HG03175 (cell line): ENCODE measurements at regions not wholly inside any gene's neighbourhood (a gene's known extent, or its start where the extent isn't known, plus 50 kb on each side); places are given as distances from the start of the nearest gene placed in this dataset.

Source experiments
- ATAC-seq: cut with Tn5 transposase; IDR thresholded peaks from one replicate; pipeline ENCODE4 v1.9.1; 2021; ENCODE audit warnings: mild to moderate bottlenecking, moderate library complexity; ENCODE audit not compliant: unreplicated experiment

DNA sequence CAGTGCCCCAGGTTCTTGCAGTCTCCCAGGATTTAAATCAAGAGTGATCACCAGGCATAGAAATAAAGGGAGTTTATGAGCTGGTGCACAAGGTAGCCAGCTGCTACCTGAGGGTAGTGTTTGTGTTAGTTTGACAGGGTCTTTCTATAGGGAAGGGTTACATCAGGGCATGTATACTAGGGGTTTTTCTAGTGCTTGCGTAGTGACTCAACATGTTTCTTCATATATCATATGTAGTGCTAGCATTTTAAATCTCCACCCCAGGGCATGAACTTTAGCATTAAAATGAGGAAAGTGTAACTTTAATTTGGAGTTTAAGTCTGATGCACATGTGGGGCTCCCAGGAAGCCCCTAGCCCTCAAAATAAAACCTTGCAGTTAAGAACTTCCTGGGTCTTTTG lies 86.5 kb upstream of the TNR start:
- no peak for ATAC-seq

DNA sequence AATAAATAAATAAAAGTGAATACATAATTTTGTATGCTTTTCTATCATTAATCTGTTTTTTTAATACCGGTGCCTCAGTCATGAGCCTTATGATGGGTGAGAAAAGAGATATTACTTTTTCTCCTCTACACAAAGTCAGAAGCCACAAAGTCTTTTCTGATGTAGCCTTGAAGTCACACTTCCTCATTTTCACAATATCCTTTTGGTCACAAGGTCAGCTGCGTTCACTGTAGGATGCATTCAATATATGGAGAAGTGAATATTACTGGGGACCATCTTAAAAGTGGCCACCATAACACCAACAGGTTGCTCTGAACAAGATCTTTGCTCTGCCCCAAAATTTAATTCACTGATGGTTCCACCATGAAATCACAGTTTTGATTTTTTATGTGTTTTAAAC lies 83.3 kb upstream of the TNR start:
- ATAC-seq, result peak; percentile 52

DNA sequence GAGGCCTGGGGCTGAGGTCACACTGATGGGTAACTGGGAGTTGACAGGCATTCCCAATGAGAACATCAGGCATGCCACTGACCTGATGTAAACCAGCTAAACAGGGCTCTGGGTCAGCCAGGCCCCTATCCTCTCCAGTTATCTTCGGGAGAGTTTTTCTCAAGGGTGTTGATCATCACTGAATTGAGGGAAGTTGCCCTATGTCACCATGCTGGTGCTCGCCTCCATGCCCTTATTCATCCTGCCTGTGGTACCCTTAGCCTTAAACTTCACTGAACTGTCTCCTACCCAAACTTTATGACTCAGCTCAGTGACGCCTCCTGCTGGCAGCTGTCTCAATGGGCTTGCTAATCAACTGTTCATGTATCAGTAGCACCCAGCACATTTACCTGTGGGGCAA lies 80.7 kb upstream of the TNR start:
- no peak for ATAC-seq

GRCh38 chr1:175823406-175823805 lies 80.0 kb upstream of the TNR start:
- no peak for ATAC-seq

- no peak for ATAC-seq
Measured at GRCh38 chr1:175822580-175822979, 79.2 kb upstream of the TNR start.

- no peak for ATAC-seq
Measured at GRCh38 chr1:175820456-175821025, 77.1 kb upstream of the TNR start.

DNA sequence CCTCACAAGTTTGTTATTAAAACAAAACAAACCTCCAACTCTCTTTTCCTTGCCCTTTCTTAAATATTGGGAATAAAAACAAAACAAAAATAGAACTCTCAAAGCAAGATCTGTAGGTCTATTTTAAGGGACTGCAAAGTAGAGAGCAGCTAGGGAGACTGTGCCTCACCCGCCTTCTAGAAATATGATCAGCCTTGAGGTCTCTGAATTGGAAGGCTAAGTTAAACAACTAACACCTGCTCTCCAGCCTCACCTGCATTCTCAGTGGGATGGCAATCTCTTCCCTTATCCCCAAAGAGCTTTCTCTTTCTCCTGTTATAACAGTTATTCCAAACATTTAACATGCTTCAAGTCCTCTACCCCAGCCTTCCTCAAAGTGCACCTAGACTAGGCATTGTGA lies 75.5 kb upstream of the TNR start:
- no peak for ATAC-seq

DNA sequence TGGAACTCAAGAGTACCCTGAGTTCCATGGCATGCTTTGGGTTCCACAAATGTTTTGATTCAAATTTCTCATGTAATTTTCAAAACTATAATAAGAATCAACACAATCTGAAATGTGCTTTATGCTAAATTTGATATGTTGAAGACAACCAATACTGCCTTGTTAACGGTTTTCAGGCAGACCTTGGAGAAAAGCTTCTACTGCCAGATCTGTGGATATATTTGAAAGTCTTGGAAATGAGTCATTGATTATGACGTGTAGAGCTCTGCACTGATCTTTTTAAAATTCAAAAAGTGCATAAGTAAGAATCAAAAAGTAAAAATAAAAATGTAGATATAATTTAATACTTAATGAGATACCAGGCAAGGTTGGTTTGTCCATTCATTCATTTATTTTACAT lies 74.0 kb upstream of the TNR start:
- ATAC-seq, result no peak

DNA sequence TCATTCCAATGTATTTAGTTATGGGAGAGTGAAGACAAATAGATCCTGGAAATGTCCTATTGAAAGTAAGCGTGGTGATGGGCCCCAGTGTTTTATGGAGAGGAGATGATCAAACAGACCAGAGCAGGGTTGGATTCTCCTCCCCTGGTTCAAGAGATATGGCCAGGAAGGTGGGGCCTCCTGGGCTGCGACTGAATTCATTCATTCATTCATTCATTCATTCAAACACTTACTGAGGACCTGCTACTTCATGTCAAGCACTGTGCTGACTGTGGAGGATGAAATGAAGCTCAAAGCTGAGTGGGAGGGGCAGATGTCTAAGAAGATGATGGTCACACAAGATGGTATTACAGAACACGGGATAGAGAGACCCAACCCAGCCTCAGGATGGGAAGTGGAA lies 71.5 kb upstream of the TNR start:
- ATAC-seq, result no peak

DNA sequence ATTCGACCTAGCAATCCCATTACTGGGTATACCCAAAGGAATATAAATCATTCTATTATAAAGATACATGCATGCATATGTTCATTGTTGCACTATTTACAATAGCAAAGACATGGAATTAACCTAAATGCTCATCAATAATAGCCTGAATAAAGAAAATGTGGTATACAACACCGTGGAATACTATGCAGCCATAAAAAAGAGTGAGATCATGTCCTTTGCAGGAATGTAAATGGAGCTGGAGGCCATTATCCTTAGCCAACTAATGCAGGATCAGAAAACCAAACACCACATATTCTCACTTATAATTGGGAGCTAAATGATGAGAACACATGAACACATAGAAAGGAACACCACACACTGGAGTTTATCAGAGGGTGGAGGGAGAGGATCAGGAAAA lies 69.5 kb upstream of the TNR start:
- ATAC-seq, result no peak

DNA sequence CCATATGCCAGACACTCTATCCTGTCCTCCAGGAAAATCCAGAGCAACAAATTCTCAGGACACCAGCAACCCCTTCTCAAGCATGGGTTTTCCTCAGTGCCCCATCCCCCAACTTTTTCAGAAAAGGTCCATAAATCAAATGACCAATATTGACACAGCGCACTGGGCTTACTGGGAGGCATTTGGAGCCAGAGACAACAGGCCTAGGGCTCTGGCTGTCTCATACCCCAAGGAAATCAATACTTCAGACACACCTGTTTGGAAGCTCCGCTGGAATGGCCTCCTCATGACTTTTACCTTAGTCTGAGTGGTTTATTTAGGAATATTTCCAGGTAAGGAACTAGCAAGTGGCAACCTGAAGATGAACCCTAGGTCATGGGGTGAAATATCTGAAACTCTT lies 66.9 kb upstream of the TNR start:
- no peak for ATAC-seq

DNA sequence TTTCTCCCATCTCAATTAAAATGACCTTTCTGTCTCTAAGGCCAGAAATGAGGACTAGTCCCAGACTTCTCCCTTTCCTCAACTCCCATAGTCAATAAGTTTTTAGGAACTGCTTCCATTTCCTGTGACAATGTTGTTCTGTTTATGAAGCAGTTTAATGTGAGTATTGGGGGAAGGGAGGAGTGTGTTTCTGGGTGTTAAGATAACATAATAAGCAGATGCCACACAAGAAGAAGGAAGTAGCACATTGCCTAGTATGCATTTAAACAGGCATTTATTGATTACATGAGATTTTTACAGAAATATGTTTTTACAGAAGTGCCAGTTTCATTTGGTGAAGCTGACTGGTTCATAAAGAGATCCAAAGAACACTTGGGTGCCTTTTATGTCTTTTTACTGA lies 65.6 kb upstream of the TNR start:
- ATAC-seq, result no peak

- no peak for ATAC-seq
Measured at GRCh38 chr1:175808573-175808972, 65.2 kb upstream of the TNR start.

DNA sequence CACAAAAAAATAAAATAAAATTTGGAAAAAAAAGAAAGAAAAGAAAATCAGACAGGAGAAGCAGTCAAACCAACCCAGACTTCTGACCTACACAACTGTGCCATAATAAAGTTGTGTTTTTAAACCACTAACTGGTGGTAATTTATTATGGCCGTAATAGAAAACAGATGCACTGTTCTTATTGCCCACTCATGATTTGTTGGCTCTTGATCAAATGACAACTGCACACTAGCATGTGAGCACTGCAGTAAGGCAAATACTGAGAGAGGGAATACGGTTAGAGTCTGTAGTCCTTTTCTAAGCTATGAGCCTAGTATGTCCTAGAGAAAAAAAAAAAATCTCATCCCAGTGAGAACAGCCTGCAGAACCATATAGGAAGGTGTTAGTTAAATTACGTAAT lies 61.2 kb upstream of the TNR start:
- no peak for ATAC-seq

- ATAC-seq, result no peak
Measured at GRCh38 chr1:175803413-175803812, 60.0 kb upstream of the TNR start.

- no peak for ATAC-seq
Measured at GRCh38 chr1:175802407-175803123, 59.2 kb upstream of the TNR start.

GRCh38 chr1:175801979-175802378 lies 58.6 kb upstream of the TNR start:
- no peak for ATAC-seq

DNA sequence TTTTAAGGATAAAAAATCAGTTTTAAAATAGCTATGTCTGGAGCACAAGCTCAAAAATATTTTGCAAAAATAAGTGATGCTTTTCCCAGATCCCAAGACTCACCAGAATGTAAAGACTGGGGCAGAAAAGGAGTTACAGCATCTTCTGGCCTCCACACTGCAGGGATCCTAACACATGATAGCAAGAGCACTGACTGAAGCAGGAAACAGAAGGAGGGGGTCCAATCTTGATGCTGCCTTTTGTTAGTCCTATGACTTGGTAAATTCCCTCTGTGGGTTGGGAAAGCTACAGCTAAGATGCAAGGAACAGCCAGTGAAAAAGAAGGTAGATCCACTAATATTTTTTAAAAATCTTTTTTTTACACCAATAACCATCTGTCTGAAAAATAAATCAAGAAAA lies 54.2 kb upstream of the TNR start:
- no peak for ATAC-seq

DNA sequence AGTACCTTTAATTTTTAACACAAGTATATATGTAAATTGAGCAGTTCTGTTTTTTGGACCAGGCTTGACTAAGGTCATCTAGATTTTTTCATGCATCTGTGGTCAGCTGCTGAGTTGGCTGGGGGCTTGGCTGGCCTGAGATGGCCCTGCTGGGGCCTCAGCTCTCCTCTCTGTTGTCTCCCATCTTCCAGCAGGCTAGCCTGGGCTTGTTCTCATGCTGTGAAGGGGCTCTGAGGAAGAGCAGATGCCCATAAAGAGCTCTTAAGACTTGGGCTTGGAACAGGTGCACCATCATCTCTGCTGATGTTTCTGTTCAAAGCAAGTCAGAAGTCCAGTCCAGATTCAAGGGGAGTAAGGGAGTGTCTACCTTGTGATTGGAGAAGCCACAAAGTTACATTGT lies 51.2 kb upstream of the TNR start:
- ATAC-seq, result no peak

GRCh38 chr1:175793617-175794016 lies 50.2 kb upstream of the TNR start:
- ATAC-seq, result no peak
